B cell (primary cell): ENCODE measurements at regions not wholly inside any gene's neighbourhood (a gene's known extent, or its start where the extent isn't known, plus 50 kb on each side); places are given as distances from the start of the nearest gene placed in this dataset.
"Not testable (repeated sequence)": the region's sequence is repeated elsewhere in the genome, so short reads cannot be mapped to it uniquely, and the experiment has no call there.

Source experiments
- ATAC-seq: fragments of 200-7000 bp; cut with Tn5 transposase; one replicate; pipeline ENCODE4 v1.10.0; 2021; ENCODE audit warnings: low read depth, mild to moderate bottlenecking, moderate number of reproducible peaks, moderate library complexity
- CTCF ChIA-PET: fragments of 350-600 bp; sonication (Branson Sonifier 250); formaldehyde crosslinking; loops from one replicate; lab custom pipeline; 2021; ENCODE audit warnings: antibody characterized with exemption, inconsistent platforms; lab: Charles Lee
- POLR2A ChIA-PET: fragments of 350-600 bp; sonication (Branson Sonifier 250); formaldehyde crosslinking; loops from one replicate; lab custom pipeline; 2021; ENCODE audit warnings: antibody characterized with exemption; lab: Charles Lee
- DNase-seq: peaks from one replicate; pipeline ENCODE4 v3.0.0; 2013
- H2AFZ ChIP-seq: 2 replicates; pipeline ENCODE4 v1.6.1; 2012; ENCODE audit warnings: mild to moderate bottlenecking, low read depth, low read length; ENCODE audit not compliant: insufficient read depth, poor library complexity, severe bottlenecking
- H3K27ac ChIP-seq, 2 donors: 1 replicate in 1 of 2; 2 replicates in 1 of 2; pipeline ENCODE4 v1.5.1; 2012 to 2013; ENCODE audit warnings: low read length in 2 of 2, mild to moderate bottlenecking in 2 of 2, moderate library complexity in 1 of 2
- H3K27me3 ChIP-seq, 4 experiments: fragments of 200-600 bp in 1 of 4; sonication (generic) in 1 of 4; replicated peaks in 1 of 4; 1 replicate in 2 of 4; 2 replicates in 2 of 4; pipeline versions ENCODE4 v1.6.1 to v1.7.0; 2013 to 2016; ENCODE audit warnings: low read length in 3 of 4, mild to moderate bottlenecking in 2 of 4, mixed read lengths in 1 of 4, moderate library complexity in 1 of 4; ENCODE audit not compliant: insufficient read depth in 4 of 4, control insufficient read depth in 3 of 4; ENCODE audit errors: control extremely low read depth in 1 of 4
- H3K36me3 ChIP-seq, 2 experiments: replicated peaks in 1 of 2; 1 replicate in 1 of 2; 2 replicates in 1 of 2; pipeline versions ENCODE4 v1.6.1 to v1.7.1; 2013; ENCODE audit warnings: low read length in 1 of 2; ENCODE audit not compliant: insufficient read depth in 2 of 2, control insufficient read depth in 1 of 2; ENCODE audit errors: control extremely low read depth in 1 of 2, extremely low read depth in 1 of 2
- H3K4me1 ChIP-seq, 2 donors: fragments of 200-600 bp in 1 of 2; sonication (generic) in 1 of 2; 1 replicate in 1 of 2; 2 replicates in 1 of 2; pipeline versions ENCODE4 v1.5.1 to v1.6.1; 2013 to 2017; ENCODE audit warnings: low read length in 2 of 2; ENCODE audit not compliant: control insufficient read depth in 2 of 2, insufficient read depth in 2 of 2
- H3K4me2 ChIP-seq: replicated peaks from 2 replicates; pipeline ENCODE3; 2012; ENCODE audit warnings: mild to moderate bottlenecking, low read depth, low read length; ENCODE audit not compliant: poor library complexity, severe bottlenecking
- H3K4me3 ChIP-seq, 5 experiments: fragments of 200-600 bp in 1 of 5; sonication (generic) in 1 of 5; 1 replicate in 3 of 5; 2 replicates in 2 of 5; pipeline versions ENCODE4 v1.5.1 to v1.7.0; 2011 to 2016; ENCODE audit warnings: low read length in 4 of 5, mild to moderate bottlenecking in 4 of 5, low read depth in 2 of 5, control low read depth in 1 of 5, moderate library complexity in 1 of 5; ENCODE audit not compliant: insufficient read depth in 1 of 5; ENCODE audit errors: control extremely low read depth in 1 of 5, extremely low read depth in 1 of 5
- H3K79me2 ChIP-seq: fragments of 200-600 bp; sonication (generic); one replicate; pipeline ENCODE4 v1.6.0; 2016; ENCODE audit warnings: low read length; ENCODE audit not compliant: control insufficient read depth, insufficient read depth
- H3K9ac ChIP-seq: fragments of 200-600 bp; sonication (generic); 2 replicates; pipeline ENCODE4 v1.6.1; 2017; ENCODE audit warnings: mild to moderate bottlenecking, low read length, moderate library complexity
- H3K9me3 ChIP-seq, 3 donors: one replicate each; pipeline versions ENCODE4 v1.6.1 to v1.7.1; 2013; ENCODE audit warnings: low read length in 2 of 3; ENCODE audit not compliant: control insufficient read depth in 2 of 3, insufficient read depth in 1 of 3; ENCODE audit errors: control extremely low read depth in 1 of 3
- H4K20me1 ChIP-seq: 2 replicates; pipeline ENCODE4 v1.6.0; 2012; ENCODE audit warnings: mild to moderate bottlenecking, low read length; ENCODE audit not compliant: insufficient read depth, control insufficient read depth, poor library complexity, severe bottlenecking
- H3K27ac Mint-ChIP-seq: one replicate; pipeline ENCODE4 v1.8.0; 2021; ENCODE audit warnings: mixed read lengths
- H3K27me3 Mint-ChIP-seq: one replicate; pipeline ENCODE4 v1.8.0; 2021; ENCODE audit warnings: mixed read lengths
- H3K4me1 Mint-ChIP-seq: one replicate; pipeline ENCODE4 v1.8.0; 2021; ENCODE audit warnings: mixed read lengths
- H3K4me3 Mint-ChIP-seq: one replicate; pipeline ENCODE4 v1.8.0; 2021; ENCODE audit warnings: mixed read lengths
- H3K9me3 Mint-ChIP-seq: one replicate; pipeline ENCODE4 v1.8.0; 2022; ENCODE audit warnings: mixed read lengths; ENCODE audit not compliant: insufficient read depth
- EZH2 ChIP-seq: IDR thresholded peaks from 2 replicates; pipeline ENCODE4 v1.6.1; 2012; ENCODE audit warnings: borderline replicate concordance, low read depth, mild to moderate bottlenecking, moderate library complexity, low read length; ENCODE audit not compliant: insufficient read depth, poor library complexity, severe bottlenecking
- WGBS: methylation state at CpG from one replicate; pipeline ENCODE4 v1.1.5; 2013; ENCODE audit warnings: missing lambda C conversion rate; ENCODE audit not compliant: insufficient coverage; 5-methylcytosine and 5-hydroxymethylcytosine counted together
- intact Hi-C: fragments of 100-400 bp; cut with micrococcal nuclease; formaldehyde crosslinking; loops from one replicate; pipeline ENCODE4 v1.10.0; 2022
- TF ChIP-seq, protein P1 (sequence below): fragments of 200-600 bp; IDR thresholded peaks from one replicate; pipeline ENCODE4 v1.8.0; 2022; ENCODE audit warnings: antibody characterized with exemption, mild to moderate bottlenecking

DNA sequence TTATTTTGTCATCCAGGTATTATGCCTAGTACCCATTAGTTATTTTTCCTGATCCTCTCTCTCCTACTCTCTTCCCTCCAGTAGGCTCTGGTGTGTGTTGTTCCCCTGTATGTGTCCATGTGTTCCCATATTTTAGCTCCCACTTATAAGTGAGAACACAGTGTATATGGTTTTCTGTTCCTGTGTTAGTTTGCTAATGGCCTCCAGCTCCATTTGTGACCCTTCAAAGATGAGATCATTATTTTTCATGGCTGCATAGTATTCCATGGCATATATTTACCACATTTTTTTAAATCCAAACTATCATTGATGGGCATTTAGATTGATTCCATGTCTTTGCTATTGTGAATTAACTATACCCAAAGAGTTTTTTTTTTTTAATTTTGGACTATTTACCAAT is 1675.7 kb upstream of the B3GALT2 start:
- intact Hi-C loops, result no loop called here
- no peaks in the 10 kb centered on the region for H3K27me3 Mint-ChIP-seq
- Histone ChIP-seq H3K4me2 (no peak overlapping the region), H3K27ac (no peak overlapping the region), H3K9ac (no peak overlapping the region), H3K4me1 (peaks cover 0 to 6% of the 10 kb centered on the region in 2 donors), H3K36me3 (no peaks in the 10 kb centered on the region), H3K9me3 (peaks cover 0 to 18% (median 1%) of the 10 kb centered on the region in 3 donors), H3K27me3 (no peaks in the 10 kb centered on the region), H3K79me2 (no peaks in the 10 kb centered on the region), H4K20me1 (no peaks in the 10 kb centered on the region), H2AFZ (no peak overlapping the region), H3K4me3 (no peak overlapping the region)
- H3K4me1 Mint-ChIP-seq, result peaks cover 6% of the 10 kb centered on the region
- no peak overlapping the region for H3K4me3 Mint-ChIP-seq
- no peak for ATAC-seq
- CTCF ChIA-PET, result no interaction called here
- POLR2A ChIA-PET, result no interaction called here
- DNase-seq, result no peak
- peaks cover 2% of the 10 kb centered on the region for H3K9me3 Mint-ChIP-seq
- TF ChIP-seq, protein P1, sequence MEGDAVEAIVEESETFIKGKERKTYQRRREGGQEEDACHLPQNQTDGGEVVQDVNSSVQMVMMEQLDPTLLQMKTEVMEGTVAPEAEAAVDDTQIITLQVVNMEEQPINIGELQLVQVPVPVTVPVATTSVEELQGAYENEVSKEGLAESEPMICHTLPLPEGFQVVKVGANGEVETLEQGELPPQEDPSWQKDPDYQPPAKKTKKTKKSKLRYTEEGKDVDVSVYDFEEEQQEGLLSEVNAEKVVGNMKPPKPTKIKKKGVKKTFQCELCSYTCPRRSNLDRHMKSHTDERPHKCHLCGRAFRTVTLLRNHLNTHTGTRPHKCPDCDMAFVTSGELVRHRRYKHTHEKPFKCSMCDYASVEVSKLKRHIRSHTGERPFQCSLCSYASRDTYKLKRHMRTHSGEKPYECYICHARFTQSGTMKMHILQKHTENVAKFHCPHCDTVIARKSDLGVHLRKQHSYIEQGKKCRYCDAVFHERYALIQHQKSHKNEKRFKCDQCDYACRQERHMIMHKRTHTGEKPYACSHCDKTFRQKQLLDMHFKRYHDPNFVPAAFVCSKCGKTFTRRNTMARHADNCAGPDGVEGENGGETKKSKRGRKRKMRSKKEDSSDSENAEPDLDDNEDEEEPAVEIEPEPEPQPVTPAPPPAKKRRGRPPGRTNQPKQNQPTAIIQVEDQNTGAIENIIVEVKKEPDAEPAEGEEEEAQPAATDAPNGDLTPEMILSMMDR, result no peak
- TF ChIP-seq EZH2, result no peak
- no peak overlapping the region for H3K27ac Mint-ChIP-seq

DNA sequence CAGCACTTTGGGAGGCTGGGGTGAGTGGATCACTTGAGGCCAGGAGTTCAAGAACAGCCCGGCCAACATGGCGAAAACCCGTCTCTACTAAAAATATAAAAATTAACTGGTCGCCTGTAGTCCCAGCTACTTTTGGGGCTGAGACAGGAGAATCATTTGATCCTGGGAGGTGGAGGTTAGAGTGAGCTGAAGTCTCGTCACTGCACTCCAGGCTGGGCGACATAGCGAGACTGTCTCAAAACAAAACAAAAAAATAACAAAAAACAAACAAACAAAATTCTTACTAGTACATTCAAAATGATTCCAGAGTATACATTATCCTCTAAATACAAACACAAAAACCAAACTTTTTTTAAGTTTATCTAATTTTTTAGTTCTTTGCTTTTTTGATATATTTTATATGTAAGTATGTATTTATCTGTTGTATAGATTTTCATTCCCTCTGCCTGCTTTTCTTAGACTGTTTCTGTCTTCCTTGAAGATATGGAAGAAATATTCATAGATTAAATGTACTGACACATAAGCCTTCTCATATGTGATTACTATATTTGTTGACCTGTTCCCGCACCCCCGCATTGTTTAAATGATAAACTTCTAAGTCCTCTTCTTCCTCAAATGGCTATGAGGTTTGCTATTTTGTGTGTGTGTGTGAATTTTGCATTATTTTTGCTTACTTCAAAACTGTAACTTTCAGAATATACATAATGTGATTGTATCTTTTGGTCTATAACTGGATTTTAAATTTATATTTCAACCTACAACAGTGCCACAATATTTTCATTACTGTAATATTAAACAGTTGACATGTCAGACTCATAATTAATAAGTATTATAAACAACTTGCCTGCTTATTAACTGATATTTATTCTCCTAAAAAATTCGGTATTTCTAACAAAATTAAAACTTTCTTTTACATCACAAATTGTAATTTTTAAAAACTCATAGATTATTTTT is 1674.1 kb upstream of the B3GALT2 start:
- ChIA-PET POLR2A (no interaction called here), CTCF (no interaction called here)
- ATAC-seq (no peak), DNase-seq (no peak)
- H3K27me3 ChIP-seq, result no peaks in the 10 kb centered on the region
- intact Hi-C loops, result no loop called here
- H3K4me3 ChIP-seq, result no peak overlapping the region
- H3K4me1 Mint-ChIP-seq, result peaks cover 2% of the 10 kb centered on the region
- no peak for TF ChIP-seq EZH2
- TF ChIP-seq, protein P1, result no peak
- H3K9me3 Mint-ChIP-seq, result peaks cover 2% of the 10 kb centered on the region
- no peak overlapping the region for H3K4me2 ChIP-seq
- no peak overlapping the region for H3K9ac ChIP-seq
- peaks cover 0 to 18% (median 1%) of the 10 kb centered on the region in 3 donors for H3K9me3 ChIP-seq
- H3K4me3 Mint-ChIP-seq, result no peak overlapping the region
- no peak overlapping the region for H3K27ac Mint-ChIP-seq
- H3K36me3 ChIP-seq, result no peaks in the 10 kb centered on the region
- H4K20me1 ChIP-seq, result no peaks in the 10 kb centered on the region
- H2AFZ ChIP-seq, result no peak overlapping the region
- WGBS, result no CpG with 5 or more reads among the region's 10 CpGs
- no peak overlapping the region for H3K27ac ChIP-seq
- peaks cover 0 to 2% of the 10 kb centered on the region in 2 donors for H3K4me1 ChIP-seq
- H3K27me3 Mint-ChIP-seq, result no peaks in the 10 kb centered on the region
- no peaks in the 10 kb centered on the region for H3K79me2 ChIP-seq

DNA sequence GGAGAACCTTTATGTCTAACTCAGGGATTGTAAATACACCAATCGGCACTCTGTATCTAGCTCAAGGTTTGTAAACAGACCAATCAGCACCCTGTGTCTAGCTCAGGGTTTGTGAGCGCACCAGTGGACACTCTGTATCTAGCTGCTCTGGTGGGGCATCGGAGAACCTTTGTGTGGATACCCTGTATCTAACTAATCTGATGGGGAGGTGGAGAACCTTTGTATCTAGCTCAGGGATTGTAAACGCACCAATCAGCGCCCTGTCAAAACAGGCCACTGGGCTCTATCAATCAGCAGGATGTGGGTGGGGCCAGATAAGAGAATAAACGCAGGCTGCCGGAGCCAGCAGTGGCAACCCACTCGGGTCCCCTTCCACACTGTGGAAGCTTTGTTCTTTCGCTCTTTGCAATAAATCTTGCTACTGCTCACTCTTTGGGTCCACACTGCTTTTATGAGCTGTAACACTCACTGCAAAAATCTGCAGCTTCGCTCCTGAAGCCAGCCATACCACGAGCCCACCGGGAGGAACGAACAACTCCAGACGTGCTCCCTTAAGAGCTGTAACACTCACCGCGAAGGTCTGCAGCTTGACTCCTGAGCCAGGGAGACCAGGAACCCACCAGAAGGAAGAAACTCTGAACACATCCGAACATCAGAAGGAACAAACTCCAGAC is 1673.2 kb upstream of the B3GALT2 start:
- H3K27me3 ChIP-seq, H2AFZ ChIP-seq, POLR2A ChIA-PET, DNase-seq, H3K9ac ChIP-seq, intact Hi-C loops, H3K4me1 Mint-ChIP-seq, H3K27ac Mint-ChIP-seq, ATAC-seq, H3K79me2 ChIP-seq, H3K4me3 Mint-ChIP-seq, H3K9me3 Mint-ChIP-seq, H3K27ac ChIP-seq, CTCF ChIA-PET, H4K20me1 ChIP-seq, H3K4me2 ChIP-seq, H3K27me3 Mint-ChIP-seq, H3K4me3 ChIP-seq, H3K36me3 ChIP-seq, H3K4me1 ChIP-seq: not testable (repeated sequence)
- H3K9me3 ChIP-seq, result peaks cover 0 to 23% (median 1%) of the 10 kb centered on the region in 3 donors
- WGBS, result 97% methylated on average over 5 of the region's 17 CpGs
